Neural progenitor cell (in vitro differentiated cells): ENCODE measurements at regions not wholly inside any gene's neighbourhood (a gene's known extent, or its start where the extent isn't known, plus 50 kb on each side); places are given as distances from the start of the nearest gene placed in this dataset.
"Not testable (repeated sequence)": the region's sequence is repeated elsewhere in the genome, so short reads cannot be mapped to it uniquely, and the experiment has no call there.

Source experiments
- DNase-seq: peaks from one replicate; pipeline ENCODE4 v3.0.0-alpha.2; 2016; ENCODE audit warnings: low spot score
- H2AFZ ChIP-seq: fragments of 200-600 bp; sonication (generic); replicated peaks from 2 replicates; pipeline ENCODE4 v1.6.1; 2016; ENCODE audit warnings: antibody characterized with exemption
- H3F3A ChIP-seq: fragments of 200-600 bp; sonication (generic); 2 replicates; pipeline ENCODE4 v1.6.1; 2016; ENCODE audit warnings: antibody characterized with exemption, low read depth
- H3K27ac ChIP-seq: fragments of 200-600 bp; sonication (generic); 2 replicates; pipeline ENCODE4 v1.5.1; 2016; ENCODE audit warnings: mild to moderate bottlenecking
- H3K27me3 ChIP-seq: fragments of 200-600 bp; sonication (generic); 2 replicates; pipeline ENCODE4 v1.6.1; 2016; ENCODE audit warnings: mild to moderate bottlenecking, moderate library complexity
- H3K36me3 ChIP-seq: fragments of 200-600 bp; sonication (generic); 2 replicates; pipeline ENCODE4 v1.5.1; 2016
- H3K4me1 ChIP-seq: fragments of 200-600 bp; sonication (generic); 2 replicates; pipeline ENCODE4 v1.6.1; 2016; ENCODE audit warnings: mixed run types
- H3K4me2 ChIP-seq: fragments of 200-600 bp; sonication (generic); 2 replicates; pipeline ENCODE4 v1.6.1; 2016
- H3K4me3 ChIP-seq: fragments of 200-600 bp; sonication (generic); 2 replicates; pipeline ENCODE4 v1.5.1; 2016
- H3K79me2 ChIP-seq: fragments of 200-600 bp; sonication (generic); 2 replicates; pipeline ENCODE4 v1.6.1; 2016; ENCODE audit warnings: low read depth
- H3K9ac ChIP-seq: fragments of 200-600 bp; sonication (generic); 2 replicates; pipeline ENCODE4 v1.6.1; 2016
- H3K9me3 ChIP-seq: fragments of 200-600 bp; sonication (generic); 2 replicates; pipeline ENCODE4 v1.5.1; 2016; ENCODE audit warnings: low read depth
- H4K20me1 ChIP-seq: fragments of 200-600 bp; sonication (generic); 2 replicates; pipeline ENCODE4 v1.6.1; 2016; ENCODE audit warnings: low read depth
- H3K27ac Mint-ChIP-seq: 3 replicates; pipeline ENCODE4 v1.8.0; 2021; ENCODE audit warnings: mixed read lengths
- H3K27me3 Mint-ChIP-seq: 2 replicates; pipeline ENCODE4 v1.8.0; 2022; ENCODE audit warnings: low read depth, mild to moderate bottlenecking, inconsistent platforms, moderate library complexity, mixed read lengths; ENCODE audit not compliant: insufficient read depth
- H3K36me3 Mint-ChIP-seq: 3 replicates; pipeline ENCODE4 v1.8.0; 2021; ENCODE audit warnings: mixed read lengths
- H3K4me1 Mint-ChIP-seq: 3 replicates; pipeline ENCODE4 v1.8.0; 2021; ENCODE audit warnings: mixed read lengths
- H3K4me3 Mint-ChIP-seq: 3 replicates; pipeline ENCODE4 v1.8.0; 2021; ENCODE audit warnings: mild to moderate bottlenecking, moderate library complexity, mixed read lengths
- H3K9me3 Mint-ChIP-seq: 3 replicates; pipeline ENCODE4 v1.8.0; 2020; ENCODE audit warnings: mixed read lengths
- CTCF ChIP-seq: fragments of 200-600 bp; sonication (generic); IDR thresholded peaks from 2 replicates; pipeline ENCODE4 v1.5.1; 2017; ENCODE audit warnings: antibody characterized with exemption, mild to moderate bottlenecking
- EZH2 ChIP-seq: fragments of 200-600 bp; sonication (generic); IDR thresholded peaks from 2 replicates; pipeline ENCODE4 v1.6.1; 2017; ENCODE audit warnings: antibody characterized with exemption, mild to moderate bottlenecking, moderate library complexity
- EZH2phosphoT487 ChIP-seq: fragments of 200-600 bp; sonication (generic); IDR thresholded peaks from 2 replicates; pipeline ENCODE4 v1.6.1; 2017; ENCODE audit warnings: antibody characterized with exemption

GRCh38 chr14:28983279-28983678, 216.7 kb downstream of the FOXG1 start:
- Mint-ChIP-seq H3K4me1 (no peaks in the 10 kb centered on the region), H3K27ac (no peak overlapping the region), H3K36me3 (no peaks in the 10 kb centered on the region), H3K9me3 (peaks cover 2% of the 10 kb centered on the region), H3K4me3 (no peak overlapping the region), H3K27me3 (peaks cover 2% of the 10 kb centered on the region)
- Histone ChIP-seq H3K9ac (no peak overlapping the region), H3K9me3 (peaks cover 5% of the 10 kb centered on the region), H2AFZ (no peak overlapping the region), H3K79me2 (no peaks in the 10 kb centered on the region), H3K4me2 (no peak overlapping the region), H3K27ac (no peak overlapping the region), H3F3A (no peaks in the 10 kb centered on the region), H3K27me3 (no peaks in the 10 kb centered on the region), H3K4me1 (no peaks in the 10 kb centered on the region), H4K20me1 (no peaks in the 10 kb centered on the region), H3K36me3 (no peaks in the 10 kb centered on the region), H3K4me3 (no peak overlapping the region)
- no peak for DNase-seq
- TF ChIP-seq CTCF (no peak), EZH2phosphoT487 (no peak), EZH2 (no peak)

GRCh38 chr14:28987516-28987915, 220.9 kb downstream of the FOXG1 start:
- Mint-ChIP-seq H3K36me3 (no peaks in the 10 kb centered on the region), H3K4me1 (no peaks in the 10 kb centered on the region), H3K27ac (no peak overlapping the region), H3K4me3 (no peak overlapping the region), H3K9me3 (no peaks in the 10 kb centered on the region), H3K27me3 (no peaks in the 10 kb centered on the region)
- H3K9me3 ChIP-seq = peaks cover 5% of the 10 kb centered on the region
- H3F3A ChIP-seq = no peaks in the 10 kb centered on the region
- H3K36me3 ChIP-seq = no peaks in the 10 kb centered on the region
- no peak overlapping the region for H3K4me3 ChIP-seq
- H2AFZ ChIP-seq = no peak overlapping the region
- DNase-seq = no peak
- no peaks in the 10 kb centered on the region for H3K4me1 ChIP-seq
- H3K27me3 ChIP-seq = no peaks in the 10 kb centered on the region
- no peaks in the 10 kb centered on the region for H3K79me2 ChIP-seq
- no peak overlapping the region for H3K4me2 ChIP-seq
- TF ChIP-seq CTCF = no peak
- TF ChIP-seq EZH2 = no peak
- TF ChIP-seq EZH2phosphoT487 = no peak
- H3K27ac ChIP-seq = no peak overlapping the region
- no peak overlapping the region for H3K9ac ChIP-seq
- H4K20me1 ChIP-seq = no peaks in the 10 kb centered on the region

GRCh38 chr14:28997196-28997595, 230.6 kb downstream of the FOXG1 start:
- H2AFZ ChIP-seq, H3K4me3 Mint-ChIP-seq, DNase-seq, H3K9ac ChIP-seq, H3K4me3 ChIP-seq, H4K20me1 ChIP-seq, H3K27me3 Mint-ChIP-seq, H3F3A ChIP-seq, H3K4me1 Mint-ChIP-seq, H3K27ac ChIP-seq, H3K4me2 ChIP-seq, H3K9me3 Mint-ChIP-seq, H3K36me3 ChIP-seq, H3K79me2 ChIP-seq, H3K4me1 ChIP-seq, H3K36me3 Mint-ChIP-seq, H3K27me3 ChIP-seq, H3K27ac Mint-ChIP-seq: not testable (repeated sequence)
- peaks cover 10% of the 10 kb centered on the region for H3K9me3 ChIP-seq

GRCh38 chr14:28999656-29000055, 233.1 kb downstream of the FOXG1 start:
- H3K4me2 ChIP-seq = no peak overlapping the region
- H3K27ac ChIP-seq = no peak overlapping the region
- no peaks in the 10 kb centered on the region for H3K4me1 ChIP-seq
- Mint-ChIP-seq H3K27ac (no peak overlapping the region), H3K36me3 (no peaks in the 10 kb centered on the region), H3K27me3 (no peaks in the 10 kb centered on the region), H3K9me3 (peaks cover 5% of the 10 kb centered on the region), H3K4me3 (no peak overlapping the region), H3K4me1 (no peaks in the 10 kb centered on the region)
- H4K20me1 ChIP-seq = no peaks in the 10 kb centered on the region
- no peak overlapping the region for H3K4me3 ChIP-seq
- H2AFZ ChIP-seq = no peak overlapping the region
- H3K27me3 ChIP-seq = no peaks in the 10 kb centered on the region
- no peak for DNase-seq
- TF ChIP-seq CTCF = no peak
- TF ChIP-seq EZH2 = no peak
- no peak for TF ChIP-seq EZH2phosphoT487
- H3K79me2 ChIP-seq = no peaks in the 10 kb centered on the region
- no peaks in the 10 kb centered on the region for H3K36me3 ChIP-seq
- no peak overlapping the region for H3K9ac ChIP-seq
- peaks cover 10% of the 10 kb centered on the region for H3K9me3 ChIP-seq
- H3F3A ChIP-seq = no peaks in the 10 kb centered on the region
